H1 (cell line): ENCODE measurements at regions not wholly inside any gene's neighbourhood (a gene's known extent, or its start where the extent isn't known, plus 50 kb on each side); places are given as distances from the start of the nearest gene placed in this dataset.

Experiments
- CTCF ChIA-PET: fragments of 300-600 bp; sonication (Branson Sonifier 250); formaldehyde crosslinking; loops from one replicate; lab custom pipeline; 2021; ENCODE audit not compliant: partially characterized antibody; lab: Charles Lee
- POLR2A ChIA-PET: fragments of 300-600 bp; sonication (Branson Sonifier 250); formaldehyde crosslinking; loops from one replicate; lab custom pipeline; 2021; ENCODE audit warnings: inconsistent platforms; ENCODE audit not compliant: partially characterized antibody; lab: Charles Lee
- DNase-seq, 2 experiments: peaks; one replicate each; pipeline versions ENCODE4 v3.0.0 to v3.0.0-alpha.2; 2010 to 2022; ENCODE audit warnings: low spot score in 2 of 2, low read depth in 1 of 2, mixed read lengths in 1 of 2
- FAIRE-seq: peaks from 2 replicates; lab custom pipeline; 2011; peaks lifted over from hg19 to GRCh38; lab: Jason Lieb, UNC
- H2AFZ ChIP-seq: 2 replicates; pipeline ENCODE4 v1.8.1; 2012; ENCODE audit warnings: low read length, inconsistent platforms
- H2AK5ac ChIP-seq: 2 replicates; pipeline ENCODE4 v1.6.1; 2013; ENCODE audit warnings: low read depth, low read length
- H2BK120ac ChIP-seq: replicated peaks from 2 replicates; pipeline ENCODE3; 2013; ENCODE audit warnings: low read depth, low read length, inconsistent platforms
- H2BK12ac ChIP-seq: 2 replicates; pipeline ENCODE4 v1.6.1; 2013; ENCODE audit warnings: low read depth, low read length
- H2BK15ac ChIP-seq: 2 replicates; pipeline ENCODE4 v1.6.1; 2013; ENCODE audit warnings: low read length
- H2BK20ac ChIP-seq: 2 replicates; pipeline ENCODE4 v1.6.1; 2013; ENCODE audit warnings: low read length
- H2BK5ac ChIP-seq: 2 replicates; pipeline ENCODE4 v1.6.1; 2013; ENCODE audit warnings: low read depth, low read length
- H3K14ac ChIP-seq: 2 replicates; pipeline ENCODE4 v1.6.1; 2013; ENCODE audit warnings: inconsistent platforms; ENCODE audit not compliant: insufficient read length
- H3K18ac ChIP-seq: 2 replicates; pipeline ENCODE4 v1.6.1; 2013; ENCODE audit warnings: low read length; ENCODE audit errors: extremely low read depth
- H3K23ac ChIP-seq: 2 replicates; pipeline ENCODE4 v1.6.1; 2013; ENCODE audit warnings: inconsistent platforms; ENCODE audit not compliant: insufficient read length
- H3K23me2 ChIP-seq: 2 replicates; pipeline ENCODE4 v1.6.1; 2013; ENCODE audit warnings: low read depth, low read length
- H3K27ac ChIP-seq: 2 replicates; pipeline ENCODE4 v1.6.1; 2011; ENCODE audit warnings: low read depth, low read length, inconsistent platforms
- H3K27me3 ChIP-seq, 4 experiments: replicated peaks in 1 of 4; 1 replicate in 1 of 4; 2 replicates in 3 of 4; pipeline versions ENCODE4 v1.6.1 to v1.8.1; 2011 to 2013; ENCODE audit warnings: low read length in 3 of 4, mild to moderate bottlenecking in 3 of 4, inconsistent platforms in 2 of 4, mixed read lengths in 2 of 4, moderate library complexity in 1 of 4; ENCODE audit not compliant: control insufficient read depth in 3 of 4, insufficient read depth in 3 of 4; ENCODE audit errors: extremely low read depth in 1 of 4
- H3K36me3 ChIP-seq, 4 experiments: 2 replicates each; pipeline versions ENCODE4 v1.6.1 to v1.8.1; 2011 to 2013; ENCODE audit warnings: mild to moderate bottlenecking in 4 of 4, low read length in 3 of 4, moderate library complexity in 2 of 4, control low read depth in 1 of 4, inconsistent platforms in 1 of 4; ENCODE audit not compliant: insufficient read depth in 4 of 4, control insufficient read depth in 2 of 4
- H3K4ac ChIP-seq: replicated peaks from 2 replicates; pipeline ENCODE3; 2013; ENCODE audit warnings: low read length, low read depth, mixed read lengths, inconsistent platforms; ENCODE audit not compliant: insufficient read length
- H3K4me1 ChIP-seq, 4 experiments: replicated peaks in 1 of 4; 1 replicate in 1 of 4; 2 replicates in 3 of 4; pipeline versions ENCODE4 v1.6.1 to v1.8.1; 2011 to 2013; ENCODE audit warnings: low read length in 3 of 4, inconsistent platforms in 2 of 4, mixed read lengths in 1 of 4; ENCODE audit not compliant: insufficient read depth in 4 of 4, control insufficient read depth in 3 of 4
- H3K4me2 ChIP-seq, 2 experiments: 2 replicates each; pipeline versions ENCODE4 v1.6.1 to v1.8.1; 2011 to 2013; ENCODE audit warnings: low read depth in 2 of 2, low read length in 2 of 2, control low read depth in 1 of 2, inconsistent platforms in 1 of 2, mild to moderate bottlenecking in 1 of 2; ENCODE audit not compliant: insufficient read depth in 1 of 2
- H3K4me3 ChIP-seq, 4 experiments: fragments of 200-600, 300-600 bp in 1 of 4; sonication (generic), shearing (Covaris generic), sonication (Bioruptor Twin) in 1 of 4; 2 replicates each; pipeline versions ENCODE4 v1.5.1 to v1.8.1; 2011 to 2016; ENCODE audit warnings: low read length in 4 of 4, low read depth in 3 of 4, control low read depth in 2 of 4, inconsistent platforms in 2 of 4, mild to moderate bottlenecking in 2 of 4, mixed read lengths in 1 of 4, moderate library complexity in 1 of 4; ENCODE audit not compliant: insufficient read depth in 2 of 4; ENCODE audit errors: extremely low read depth in 1 of 4
- H3K56ac ChIP-seq: replicated peaks from 2 replicates; pipeline ENCODE3; 2013; ENCODE audit warnings: low read depth, mild to moderate bottlenecking, mixed read lengths, low read length, inconsistent platforms; ENCODE audit not compliant: insufficient read length
- H3K79me1 ChIP-seq: 2 replicates; pipeline ENCODE4 v1.6.1; 2013; ENCODE audit warnings: low read depth, low read length, control low read depth
- H3K79me2 ChIP-seq, 2 experiments: 2 replicates each; pipeline versions ENCODE4 v1.6.1 to v1.8.1; 2012 to 2013; ENCODE audit warnings: low read length in 2 of 2, mild to moderate bottlenecking in 2 of 2, inconsistent platforms in 1 of 2; ENCODE audit not compliant: insufficient read depth in 2 of 2, control insufficient read depth in 1 of 2
- H3K9ac ChIP-seq, 4 experiments: replicated peaks in 1 of 4; 1 replicate in 1 of 4; 2 replicates in 3 of 4; pipeline versions ENCODE4 v1.6.1 to v1.8.1; 2011 to 2013; ENCODE audit warnings: low read depth in 3 of 4, low read length in 3 of 4, control low read depth in 2 of 4, mild to moderate bottlenecking in 2 of 4, moderate library complexity in 2 of 4, inconsistent platforms in 1 of 4; ENCODE audit errors: extremely low read depth in 1 of 4
- H3K9me3 ChIP-seq, 2 experiments: 2 replicates each; pipeline versions ENCODE4 v1.6.1 to v1.8.1; 2012 to 2013; ENCODE audit warnings: mild to moderate bottlenecking in 2 of 2, moderate library complexity in 2 of 2, control low read depth in 1 of 2, inconsistent platforms in 1 of 2, low read depth in 1 of 2, low read length in 1 of 2, mixed read lengths in 1 of 2; ENCODE audit not compliant: insufficient read depth in 2 of 2
- H4K20me1 ChIP-seq, 2 experiments: replicated peaks in 1 of 2; 2 replicates each; pipeline versions ENCODE3 to v1.8.1; 2011 to 2013; ENCODE audit warnings: inconsistent platforms in 2 of 2, low read length in 2 of 2, mild to moderate bottlenecking in 1 of 2; ENCODE audit not compliant: insufficient read depth in 2 of 2, control insufficient read depth in 1 of 2
- H4K5ac ChIP-seq: 2 replicates; pipeline ENCODE4 v1.6.1; 2013; ENCODE audit warnings: low read length, low read depth, mixed read lengths, inconsistent platforms; ENCODE audit not compliant: insufficient read length
- H4K8ac ChIP-seq: 2 replicates; pipeline ENCODE4 v1.8.0; 2013; ENCODE audit warnings: mild to moderate bottlenecking, moderate library complexity, low read length, inconsistent platforms; ENCODE audit not compliant: insufficient read depth; ENCODE audit errors: extremely low read depth
- H4K91ac ChIP-seq: replicated peaks from 2 replicates; pipeline ENCODE3; 2013; ENCODE audit warnings: low read length, mixed read lengths, inconsistent platforms; ENCODE audit not compliant: insufficient read length
- CHD2 ChIP-seq: IDR thresholded peaks from 2 replicates; pipeline ENCODE4 v1.6.1; 2012; ENCODE audit warnings: low read length, improper control_type of control experiment
- WGBS, 2 experiments: shearing (Covaris generic) in 1 of 2; methylation state at CpG; one replicate each; pipeline versions ENCODE4 v1.1.6 to v1.1.7; 2013 to 2015; ENCODE audit warnings: low lambda C conversion rate in 2 of 2, mixed read lengths in 2 of 2, inconsistent platforms in 1 of 2, low coverage in 1 of 2, missing lambda C conversion rate in 1 of 2; ENCODE audit not compliant: insufficient replicate concordance in 2 of 2, insufficient coverage in 1 of 2, insufficient read length in 1 of 2; ENCODE audit errors: extremely low coverage in 1 of 2, missing lambda C conversion rate in 1 of 2; 5-methylcytosine and 5-hydroxymethylcytosine counted together

DNA sequence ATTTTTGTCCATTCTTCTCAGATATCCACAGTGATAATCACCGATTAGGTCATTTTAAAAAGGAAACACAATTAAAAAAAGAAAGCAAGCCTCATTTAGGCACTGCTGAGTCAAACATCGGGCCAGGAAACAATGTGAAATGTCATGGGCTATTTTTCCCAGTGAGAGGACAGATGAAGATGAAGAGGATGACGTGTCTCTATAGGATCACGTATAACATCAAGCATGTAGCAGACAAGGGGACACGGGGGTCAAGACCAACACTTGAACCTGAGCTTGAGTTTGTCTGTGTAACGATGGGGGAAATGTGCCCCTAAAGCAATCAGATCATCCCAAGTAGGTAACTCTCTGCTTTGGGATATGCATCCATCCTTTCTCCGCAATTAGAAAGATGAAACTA lies 553.2 kb downstream of the CD83 start:
- Histone ChIP-seq H3K79me2 (no peaks in the 10 kb centered on the region), H2BK120ac (no peak overlapping the region), H3K23ac (no peak overlapping the region), H2BK12ac (no peak overlapping the region), H3K14ac (no peak overlapping the region), H3K4me2 (no peak overlapping the region), H2AFZ (no peak overlapping the region), H3K79me1 (no peaks in the 10 kb centered on the region; the same call in 1 of the 2 replicates), H4K5ac (no peak overlapping the region), H2BK20ac (no peak overlapping the region), H4K91ac (no peak overlapping the region), H4K8ac (no peak overlapping the region), H3K27me3 (no peaks in the 10 kb centered on the region), H4K20me1 (no peaks in the 10 kb centered on the region), H3K27ac (no peak overlapping the region), H3K18ac (no peak overlapping the region), H3K4ac (no peak overlapping the region), H3K4me3 (no peak overlapping the region), H3K9ac (no peak overlapping the region), H3K23me2 (no peaks in the 10 kb centered on the region), H2AK5ac (no peak overlapping the region), H3K4me1 (0 out of 7 replicates have a peak, but pooled peaks cover 0 to 2% (median 0%) of the 10 kb centered on the region in 4 experiments), H3K56ac (no peak overlapping the region), H3K9me3 (no peaks in the 10 kb centered on the region), H2BK5ac (no peak overlapping the region), H2BK15ac (no peak overlapping the region), H3K36me3 (no peaks in the 10 kb centered on the region)
- WGBS, 2 experiments, result 88% methylated on average over 7 of the region's 7 CpGs; no CpG with 5 or more reads in 1 of the 2 experiments
- FAIRE-seq, result no peak
- ChIA-PET POLR2A (no interaction called here), CTCF (interaction anchor here (1.2 to 1.4 kb wide), 3 partner anchors 10 to 14 kb away, joined by 3 to 4 read pairs (median 3); no protein-coding TSS in a partner anchor)
- DNase-seq, result no peak
- no peak for TF ChIP-seq CHD2
